Activated T-cell treated with anti-CD3 and anti-CD28 coated beads, Interleukin-2, amount 50 U/mL, for 4 hours (primary cell): ENCODE measurements at regions not wholly inside any gene's neighbourhood (a gene's known extent, or its start where the extent isn't known, plus 50 kb on each side); places are given as distances from the start of the nearest gene placed in this dataset.

ENCODE experiments used
- ATAC-seq, 2 donors: fragments of 200-7000 bp; cut with Tn5 transposase; one replicate each; pipeline ENCODE4 v1.10.0; 2021
- DNase-seq: peaks from one replicate; pipeline ENCODE4 v3.0.0-alpha.2; 2020
- H3K27me3 Mint-ChIP-seq: one replicate; pipeline ENCODE4 v1.8.0; 2021; ENCODE audit warnings: low read depth, mixed read lengths
- H3K36me3 Mint-ChIP-seq: one replicate; pipeline ENCODE4 v1.8.0; 2022; ENCODE audit warnings: mixed read lengths; ENCODE audit not compliant: insufficient read depth
- H3K4me1 Mint-ChIP-seq: one replicate; pipeline ENCODE4 v1.8.0; 2021; ENCODE audit warnings: low read depth, mixed read lengths
- H3K4me3 Mint-ChIP-seq: one replicate; pipeline ENCODE4 v1.8.0; 2021; ENCODE audit warnings: mild to moderate bottlenecking, moderate library complexity, mixed read lengths
- H3K9me3 Mint-ChIP-seq: one replicate; pipeline ENCODE4 v1.8.0; 2021; ENCODE audit warnings: mixed read lengths

DNA sequence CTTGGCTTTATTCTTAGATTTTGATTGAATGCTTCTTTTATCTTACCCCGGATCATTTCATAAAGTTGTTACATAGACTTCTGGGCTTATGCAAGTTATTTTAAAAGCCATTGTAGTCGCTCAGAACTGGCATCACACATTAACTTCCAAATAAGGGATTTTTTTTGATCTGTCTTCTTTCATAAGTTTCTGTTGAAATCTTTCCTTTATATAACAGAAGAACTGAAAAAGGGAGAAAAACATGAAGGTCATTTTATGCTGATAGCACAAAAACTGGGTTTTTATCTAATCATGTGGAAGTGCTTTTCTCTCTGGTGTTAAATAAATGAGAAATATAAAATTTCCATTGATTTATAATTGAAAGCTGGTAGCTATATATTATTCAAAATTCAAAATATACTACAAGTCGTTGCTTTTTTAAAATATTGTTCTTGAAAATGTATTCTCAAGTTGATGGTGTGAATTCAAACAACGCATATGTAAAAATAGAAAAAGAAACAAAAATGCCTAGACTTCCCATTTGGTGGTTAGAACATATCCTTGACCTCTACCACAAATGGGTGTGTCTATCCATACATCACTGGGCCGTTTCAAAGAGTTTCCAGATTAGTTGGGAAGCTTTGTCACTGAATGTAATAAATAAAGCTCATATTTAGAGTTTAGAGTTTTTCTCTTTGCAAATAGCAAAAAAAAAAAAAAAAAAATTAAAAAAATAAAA, 258.3 kb upstream of the ZPLD1 start:
- ATAC-seq (no peak), DNase-seq (no peak)
- no peaks in the 10 kb centered on the region for H3K36me3 Mint-ChIP-seq
- peaks cover 3% of the 10 kb centered on the region for H3K4me1 Mint-ChIP-seq
- no peaks in the 10 kb centered on the region for H3K9me3 Mint-ChIP-seq
- no peaks in the 10 kb centered on the region for H3K27me3 Mint-ChIP-seq
- no peak overlapping the region for H3K4me3 Mint-ChIP-seq

DNA sequence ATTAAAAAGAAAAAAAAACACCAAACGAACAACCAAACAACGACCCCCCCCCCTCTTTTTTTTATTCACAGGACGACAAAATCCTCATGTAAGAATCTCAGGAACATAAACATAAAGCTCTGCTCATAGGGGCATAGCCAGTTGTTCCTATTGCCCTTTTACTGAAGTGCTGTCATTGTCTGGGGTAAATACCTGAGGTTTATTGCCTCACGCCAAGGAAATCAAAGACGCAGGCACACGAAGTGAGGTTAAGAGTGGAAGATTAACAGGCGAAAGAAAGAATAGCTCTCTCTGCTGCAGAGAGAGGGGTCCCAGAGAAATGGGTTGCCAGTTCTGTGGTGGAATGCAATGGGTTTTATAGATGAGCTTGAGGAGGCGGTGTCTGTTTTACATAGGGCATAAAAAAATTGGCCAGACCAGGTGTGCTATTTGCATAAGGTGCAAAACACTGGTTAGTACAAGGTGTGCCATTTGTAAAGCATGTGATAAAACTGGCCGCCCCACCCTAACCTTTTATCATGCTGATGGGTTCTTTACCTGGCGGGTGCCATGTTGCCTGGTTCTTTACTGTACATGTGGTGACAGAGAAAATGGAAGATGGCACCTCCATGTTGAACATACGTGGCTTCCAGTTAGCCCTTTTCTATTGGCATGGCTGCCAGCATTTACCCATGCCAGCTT, 257.6 kb upstream of the ZPLD1 start:
- no peak overlapping the region for H3K4me3 Mint-ChIP-seq
- DNase-seq (no peak), ATAC-seq (no peak)
- no peaks in the 10 kb centered on the region for H3K36me3 Mint-ChIP-seq
- no peaks in the 10 kb centered on the region for H3K9me3 Mint-ChIP-seq
- peaks cover 3% of the 10 kb centered on the region for H3K4me1 Mint-ChIP-seq
- H3K27me3 Mint-ChIP-seq, result no peaks in the 10 kb centered on the region

DNA sequence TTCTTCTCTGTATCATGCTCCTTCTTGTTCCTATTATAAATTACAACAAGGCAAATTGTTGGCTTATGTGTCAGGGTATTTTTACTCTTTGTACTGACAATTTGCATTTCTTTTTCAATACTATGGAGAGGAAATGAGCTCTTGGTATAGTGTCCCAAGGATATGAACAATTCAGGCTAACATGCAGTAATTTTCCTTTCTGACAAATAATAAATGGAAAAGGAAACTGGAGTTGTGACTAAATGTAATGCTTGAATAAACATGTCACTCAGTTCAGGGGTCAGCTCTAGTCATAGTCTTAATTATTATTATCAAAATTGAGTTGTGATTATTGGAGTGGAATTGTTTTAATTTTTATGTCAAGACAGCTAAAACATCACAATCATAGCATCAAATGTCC, 256.0 kb upstream of the ZPLD1 start:
- Mint-ChIP-seq H3K9me3 (no peaks in the 10 kb centered on the region), H3K36me3 (no peaks in the 10 kb centered on the region), H3K27me3 (no peaks in the 10 kb centered on the region), H3K4me3 (no peak overlapping the region), H3K4me1 (peaks cover 3% of the 10 kb centered on the region)
- no peak for DNase-seq
- ATAC-seq, result no peak

DNA sequence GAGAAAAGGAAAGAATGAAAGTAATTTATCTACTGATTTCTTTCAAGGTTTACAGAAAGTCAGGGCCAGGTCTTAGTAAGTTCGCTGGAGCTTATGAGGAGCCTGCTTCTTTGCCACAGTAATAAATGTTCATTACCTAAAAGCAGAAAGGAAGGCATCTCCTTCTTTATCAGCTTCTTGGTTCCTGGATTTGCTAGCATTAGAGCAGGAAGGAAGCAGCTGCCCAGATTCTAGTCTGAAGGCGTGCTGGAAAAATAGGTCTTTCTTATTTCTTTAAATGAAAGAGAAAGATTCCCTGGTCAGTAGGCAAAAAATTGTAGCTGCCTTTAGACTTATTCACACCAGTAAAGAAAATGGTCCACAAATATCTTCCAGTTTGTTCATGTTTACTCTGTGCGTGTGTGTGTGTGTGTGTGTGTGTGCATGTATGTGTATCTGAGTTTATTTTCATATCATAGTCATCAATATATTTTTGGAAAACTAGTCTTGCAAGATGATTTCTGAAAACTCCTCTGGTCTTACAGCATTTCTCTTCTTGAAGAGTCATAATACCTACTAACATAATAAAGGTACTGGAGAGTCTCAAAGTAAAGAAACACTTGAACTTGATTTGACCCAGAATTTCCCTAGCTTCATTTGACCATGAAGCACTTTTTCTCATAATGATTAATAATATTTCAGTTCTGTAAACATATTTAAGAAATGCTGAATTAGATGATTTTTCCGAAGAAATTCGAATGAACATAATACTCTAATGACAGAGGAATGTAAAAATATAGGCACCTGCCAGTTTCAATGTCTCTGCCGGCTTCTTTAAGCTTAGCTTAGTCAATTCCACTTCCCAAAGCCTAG, 255.3 kb upstream of the ZPLD1 start:
- DNase-seq, result no peak
- no peaks in the 10 kb centered on the region for H3K27me3 Mint-ChIP-seq
- no peak overlapping the region for H3K4me3 Mint-ChIP-seq
- H3K36me3 Mint-ChIP-seq, result no peaks in the 10 kb centered on the region
- H3K4me1 Mint-ChIP-seq, result peaks cover 3% of the 10 kb centered on the region
- ATAC-seq, result no peak
- no peaks in the 10 kb centered on the region for H3K9me3 Mint-ChIP-seq

DNA sequence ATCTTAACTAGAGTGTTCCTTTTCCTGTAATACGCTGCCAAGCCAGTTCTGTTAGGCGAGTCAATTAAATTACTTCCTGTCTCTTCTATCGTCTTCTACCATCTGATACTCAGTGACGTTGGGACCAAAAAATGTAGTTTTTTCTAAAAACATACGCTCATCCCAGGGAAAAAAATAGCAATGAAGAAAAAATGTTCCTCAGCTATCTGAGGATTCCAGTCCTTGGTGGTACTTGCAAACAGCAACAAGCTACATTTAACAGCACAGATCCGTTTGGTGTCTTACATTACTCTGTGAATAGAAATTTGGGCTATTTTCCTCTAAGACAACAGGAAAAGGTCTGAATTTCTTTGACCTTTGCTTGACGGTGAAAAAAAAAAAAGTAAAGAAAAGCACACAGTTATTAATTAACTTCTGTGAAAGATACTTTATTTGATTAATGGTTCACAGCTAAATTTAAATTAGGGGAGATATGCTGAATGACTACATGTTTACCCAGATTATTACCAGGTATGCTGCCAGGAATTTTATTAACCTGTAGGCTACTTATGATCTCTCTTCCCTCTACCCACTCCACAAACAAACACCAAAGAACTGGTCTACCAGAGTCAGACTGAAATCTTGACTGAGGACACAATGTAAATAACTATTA, 254.4 kb upstream of the ZPLD1 start:
- Mint-ChIP-seq H3K36me3 (no peaks in the 10 kb centered on the region), H3K27me3 (no peaks in the 10 kb centered on the region), H3K4me3 (no peak overlapping the region), H3K9me3 (no peaks in the 10 kb centered on the region), H3K4me1 (peaks cover 3% of the 10 kb centered on the region)
- ATAC-seq (no peak), DNase-seq (no peak)

DNA sequence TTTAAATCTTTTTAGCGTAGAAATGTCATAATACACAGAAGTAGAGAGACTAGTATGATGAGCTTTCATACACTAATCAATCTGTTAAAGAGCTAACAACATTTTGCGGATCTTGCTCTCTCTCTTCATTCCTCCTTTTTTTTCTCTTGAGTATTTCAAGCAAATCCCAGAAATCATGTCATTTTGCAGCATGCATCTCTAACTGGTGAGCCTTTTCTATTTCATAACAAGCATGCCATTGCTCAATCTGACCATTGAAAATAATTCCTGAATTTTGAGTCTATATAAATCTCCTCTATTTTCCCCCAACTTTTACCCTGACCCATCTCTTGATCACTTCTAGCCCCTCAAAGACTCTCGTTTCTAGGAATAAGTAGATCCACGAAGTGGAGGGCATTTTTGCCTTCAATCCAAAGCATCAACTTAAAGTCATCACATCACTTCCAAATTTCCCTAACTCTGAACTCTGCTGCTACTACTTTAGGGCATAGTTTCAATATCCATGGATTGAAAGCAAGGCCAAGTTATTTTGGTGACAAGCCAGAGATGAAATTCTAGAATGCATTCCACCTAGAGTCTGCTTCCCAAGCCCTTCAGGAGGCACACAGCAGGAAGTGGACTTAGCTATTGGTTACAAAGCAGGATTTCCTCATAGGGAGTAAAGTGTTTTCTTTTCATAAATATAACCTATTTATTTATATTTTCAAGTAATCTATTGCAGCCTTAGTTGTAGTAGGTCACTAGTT, 253.5 kb upstream of the ZPLD1 start:
- DNase-seq (no peak), ATAC-seq (no peak)
- no peaks in the 10 kb centered on the region for H3K27me3 Mint-ChIP-seq
- H3K9me3 Mint-ChIP-seq, result no peaks in the 10 kb centered on the region
- H3K36me3 Mint-ChIP-seq, result no peaks in the 10 kb centered on the region
- no peak overlapping the region for H3K4me3 Mint-ChIP-seq
- peaks cover 3% of the 10 kb centered on the region for H3K4me1 Mint-ChIP-seq

DNA sequence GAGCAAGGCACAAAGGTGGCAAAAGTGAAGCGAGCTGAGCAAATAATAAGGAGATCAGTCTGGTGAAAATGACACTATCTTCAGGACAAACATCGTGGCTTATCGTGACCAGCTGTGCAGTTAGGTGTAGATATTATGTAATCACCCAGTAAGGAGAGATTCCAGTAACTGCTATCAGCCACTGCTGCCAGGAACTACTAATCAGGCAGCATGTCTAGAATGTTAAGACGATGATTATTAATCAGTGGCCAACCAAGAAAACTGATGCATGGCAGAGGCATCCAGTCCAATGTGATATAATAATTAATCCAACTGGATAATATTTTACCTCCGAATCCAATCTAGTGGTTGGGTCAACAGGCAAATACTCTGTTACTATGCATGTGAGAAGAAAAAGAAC, 252.7 kb upstream of the ZPLD1 start:
- no peak for DNase-seq
- Mint-ChIP-seq H3K27me3 (no peaks in the 10 kb centered on the region), H3K9me3 (no peaks in the 10 kb centered on the region), H3K4me1 (peaks cover 3% of the 10 kb centered on the region), H3K4me3 (no peak overlapping the region), H3K36me3 (no peaks in the 10 kb centered on the region)
- ATAC-seq, result no peak

DNA sequence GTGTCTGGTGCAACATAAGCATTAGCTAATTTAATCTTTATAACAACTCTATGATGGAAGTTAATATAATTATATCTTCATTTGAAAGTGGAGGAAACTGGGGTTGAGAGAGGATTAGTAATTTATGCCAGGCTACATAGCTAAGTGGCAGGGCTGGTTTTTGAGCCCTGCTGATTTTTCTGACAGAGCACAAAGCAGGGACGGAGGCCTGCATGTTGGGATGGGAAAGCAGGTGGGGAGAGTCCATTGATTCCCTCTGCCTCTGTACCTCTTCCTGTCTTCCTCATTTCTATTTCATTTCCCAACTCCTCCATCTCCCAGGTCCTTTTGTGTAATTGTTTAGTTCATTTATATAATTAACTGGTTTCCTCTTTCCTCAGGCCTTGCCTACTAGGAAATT, 251.6 kb upstream of the ZPLD1 start:
- Mint-ChIP-seq H3K4me3 (no peak overlapping the region), H3K4me1 (peaks cover 3% of the 10 kb centered on the region), H3K36me3 (no peaks in the 10 kb centered on the region), H3K27me3 (no peaks in the 10 kb centered on the region), H3K9me3 (no peaks in the 10 kb centered on the region)
- DNase-seq (no peak), ATAC-seq (no peak)

DNA sequence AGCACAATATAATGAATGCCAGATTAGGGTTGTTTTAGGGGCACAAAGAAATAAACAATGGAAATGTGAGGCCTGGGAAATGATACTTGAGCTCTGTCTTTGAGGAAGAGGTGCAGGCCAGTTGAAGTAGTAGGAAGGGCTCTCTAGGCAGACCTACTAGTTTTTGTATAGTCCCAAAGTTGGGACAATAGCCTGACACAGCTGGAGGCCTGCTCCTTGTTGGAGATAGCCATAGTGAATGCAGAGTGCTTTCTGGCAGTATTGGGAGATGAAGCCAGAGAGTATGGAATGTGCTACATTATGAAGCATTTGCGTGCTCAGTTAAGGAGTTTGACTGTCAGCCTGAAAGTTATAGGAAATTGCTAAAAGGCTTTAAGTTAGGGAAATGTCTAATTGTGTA, 251.2 kb upstream of the ZPLD1 start:
- ATAC-seq, result no peak

DNA sequence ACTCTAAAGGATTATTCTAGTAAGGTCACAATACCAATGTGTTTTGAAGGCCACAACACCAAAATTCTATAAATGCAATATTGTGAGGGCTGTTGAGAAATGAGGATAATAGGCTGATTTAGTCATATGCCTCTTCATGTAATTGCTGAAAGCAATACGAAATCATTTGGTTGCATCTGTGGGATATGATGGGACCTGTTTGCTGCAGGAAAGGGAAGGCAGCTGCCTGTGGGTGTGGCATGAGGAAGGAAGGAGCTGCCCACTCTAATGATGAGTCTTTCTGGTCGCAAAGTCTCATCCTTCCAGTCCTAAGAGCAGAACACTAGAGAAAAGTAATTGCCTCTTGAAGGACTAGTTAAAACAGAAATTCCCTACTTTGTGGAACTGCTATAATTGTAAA, 245.3 kb upstream of the ZPLD1 start:
- Mint-ChIP-seq H3K4me3 (no peak overlapping the region), H3K36me3 (no peaks in the 10 kb centered on the region), H3K4me1 (peaks cover 2% of the 10 kb centered on the region), H3K9me3 (no peaks in the 10 kb centered on the region), H3K27me3 (no peaks in the 10 kb centered on the region)
- no peak for ATAC-seq
- DNase-seq, result no peak

More for the DNA sequence above, 251.2 kb upstream of the ZPLD1 start:
- Mint-ChIP-seq H3K9me3 (no peaks in the 10 kb centered on the region), H3K4me1 (peaks cover 3% of the 10 kb centered on the region), H3K27me3 (no peaks in the 10 kb centered on the region), H3K36me3 (no peaks in the 10 kb centered on the region), H3K4me3 (no peak overlapping the region)
- no peak for DNase-seq

DNA sequence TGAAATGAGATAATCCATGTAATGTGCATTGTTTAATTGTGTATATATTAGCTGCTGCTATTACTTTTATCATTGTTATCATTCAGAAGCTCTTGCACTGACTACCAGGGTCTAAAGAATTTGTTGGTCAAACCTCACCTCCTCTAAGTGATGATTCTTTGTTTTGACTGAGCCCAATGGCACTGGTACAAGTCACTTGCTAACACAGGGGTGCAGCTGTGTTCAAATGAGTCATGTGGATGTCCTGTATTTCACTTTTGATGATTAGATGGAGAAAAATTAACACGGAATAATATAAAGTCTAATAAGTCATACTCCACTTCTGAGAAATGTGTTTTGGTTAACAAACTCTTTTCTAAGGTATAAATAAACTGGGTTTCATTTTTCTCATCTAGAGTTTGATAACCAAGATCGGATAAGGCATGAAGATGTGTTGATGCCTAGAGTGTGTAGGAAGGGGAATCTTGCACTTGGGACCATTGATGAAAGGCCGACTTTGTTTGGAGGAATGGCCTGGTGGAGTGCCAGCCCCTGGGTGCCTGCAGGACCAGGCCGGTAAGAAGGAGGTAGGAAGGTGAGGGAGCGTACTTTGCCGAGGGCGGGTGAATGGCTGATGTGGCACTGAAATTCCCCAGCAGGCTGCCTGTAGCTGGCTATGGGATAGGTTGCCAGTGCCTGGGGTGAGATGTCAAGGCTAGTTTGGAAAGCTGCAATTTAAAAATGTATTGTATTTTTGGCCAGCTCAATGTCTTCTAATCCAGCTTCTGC, 244.7 kb upstream of the ZPLD1 start:
- Mint-ChIP-seq H3K4me3 (no peak overlapping the region), H3K4me1 (peaks cover 2% of the 10 kb centered on the region), H3K36me3 (no peaks in the 10 kb centered on the region), H3K9me3 (no peaks in the 10 kb centered on the region), H3K27me3 (no peaks in the 10 kb centered on the region)
- no peak for ATAC-seq
- no peak for DNase-seq

DNA sequence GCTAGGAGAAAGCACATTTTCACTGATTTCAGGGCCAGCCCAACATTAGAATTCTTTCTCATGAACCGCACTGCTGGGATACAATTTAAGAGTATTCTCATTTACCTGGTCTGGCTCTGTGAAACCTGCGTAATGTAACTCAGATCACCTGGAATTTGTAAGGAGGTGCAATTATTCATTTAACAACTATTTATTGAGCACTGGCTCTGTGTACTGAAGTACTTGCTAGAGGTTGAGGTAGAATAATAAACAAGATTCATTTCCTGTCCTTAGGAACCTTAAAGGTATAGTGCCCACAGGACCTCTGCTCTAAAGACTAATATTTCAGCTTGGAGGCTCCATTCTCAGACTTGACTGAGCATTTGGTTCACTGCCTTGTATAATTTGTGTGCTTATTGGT, 242.2 kb upstream of the ZPLD1 start:
- ATAC-seq (no peak), DNase-seq (no peak)
- Mint-ChIP-seq H3K27me3 (no peaks in the 10 kb centered on the region), H3K4me1 (peaks cover 2% of the 10 kb centered on the region), H3K4me3 (no peak overlapping the region), H3K36me3 (no peaks in the 10 kb centered on the region), H3K9me3 (no peaks in the 10 kb centered on the region)

DNA sequence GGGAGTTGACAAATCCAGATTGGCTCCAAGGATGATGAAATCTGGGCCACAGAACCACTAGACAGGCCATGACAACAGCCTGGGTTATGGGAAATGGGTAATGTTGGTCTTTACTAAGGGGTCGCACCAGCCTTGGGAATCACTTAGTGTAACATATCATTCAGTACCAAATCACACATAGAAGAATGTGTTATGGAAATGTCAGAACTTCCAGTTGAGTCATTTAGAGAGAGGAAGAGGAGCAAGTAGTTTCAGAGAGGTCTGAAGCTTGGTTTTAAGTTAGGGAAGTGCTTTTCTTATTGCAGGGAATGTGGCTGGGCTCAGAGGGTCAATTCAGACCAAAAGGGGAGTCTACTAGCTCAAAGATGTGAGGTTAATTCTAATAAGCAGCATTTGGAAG, 241.6 kb upstream of the ZPLD1 start:
- ATAC-seq, result no peak
- H3K36me3 Mint-ChIP-seq, result no peaks in the 10 kb centered on the region
- no peak for DNase-seq
- no peaks in the 10 kb centered on the region for H3K27me3 Mint-ChIP-seq
- H3K9me3 Mint-ChIP-seq, result no peaks in the 10 kb centered on the region
- peaks cover 2% of the 10 kb centered on the region for H3K4me1 Mint-ChIP-seq
- H3K4me3 Mint-ChIP-seq, result no peak overlapping the region
